Right ventricle myocardium superior (tissue), 1 donor: ENCODE measurements at regions not wholly inside any gene's neighbourhood (a gene's known extent, or its start where the extent isn't known, plus 50 kb on each side); places are given as distances from the start of the nearest gene placed in this dataset.

Experiments used
- ATAC-seq: fragments of 200-7000 bp; cut with Tn5 transposase; one replicate; pipeline ENCODE4 v1.9.1; 2020; ENCODE audit warnings: mild to moderate bottlenecking; ENCODE audit not compliant: poor library complexity
- DNase-seq: peaks from one replicate; pipeline ENCODE4 v3.0.0-alpha.2; 2020
- intact Hi-C: fragments of 100-400 bp; cut with DNase I; formaldehyde crosslinking; loops from one replicate; pipeline ENCODE4 v1.11.2; 2022
- donor health status: DM: no; HTN: yes; CAD: no; lungs with severe emphysema.

DNA sequence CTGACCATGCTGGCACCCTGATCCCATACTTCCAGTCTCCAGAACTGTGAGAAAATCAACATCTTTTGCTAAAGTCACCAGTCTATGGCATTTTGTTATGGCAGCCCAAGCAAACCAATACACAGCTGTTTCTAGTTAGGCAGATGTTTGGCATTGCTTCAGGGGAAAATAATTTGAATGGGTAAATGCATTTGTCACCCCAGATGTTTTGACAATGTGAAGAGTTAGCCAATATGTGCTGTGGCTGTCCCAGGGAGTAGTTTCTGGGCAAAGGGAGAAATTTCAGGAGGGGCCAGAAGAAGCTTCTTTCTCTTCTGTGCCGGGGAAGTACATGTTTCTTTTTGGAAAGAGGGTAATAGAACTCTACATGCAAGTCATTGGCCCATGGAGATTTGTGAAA, 619.0 kb downstream of the SLC4A3 start:
- ATAC-seq (no peak), DNase-seq (no peak)
- intact Hi-C loops = no loop called here

DNA sequence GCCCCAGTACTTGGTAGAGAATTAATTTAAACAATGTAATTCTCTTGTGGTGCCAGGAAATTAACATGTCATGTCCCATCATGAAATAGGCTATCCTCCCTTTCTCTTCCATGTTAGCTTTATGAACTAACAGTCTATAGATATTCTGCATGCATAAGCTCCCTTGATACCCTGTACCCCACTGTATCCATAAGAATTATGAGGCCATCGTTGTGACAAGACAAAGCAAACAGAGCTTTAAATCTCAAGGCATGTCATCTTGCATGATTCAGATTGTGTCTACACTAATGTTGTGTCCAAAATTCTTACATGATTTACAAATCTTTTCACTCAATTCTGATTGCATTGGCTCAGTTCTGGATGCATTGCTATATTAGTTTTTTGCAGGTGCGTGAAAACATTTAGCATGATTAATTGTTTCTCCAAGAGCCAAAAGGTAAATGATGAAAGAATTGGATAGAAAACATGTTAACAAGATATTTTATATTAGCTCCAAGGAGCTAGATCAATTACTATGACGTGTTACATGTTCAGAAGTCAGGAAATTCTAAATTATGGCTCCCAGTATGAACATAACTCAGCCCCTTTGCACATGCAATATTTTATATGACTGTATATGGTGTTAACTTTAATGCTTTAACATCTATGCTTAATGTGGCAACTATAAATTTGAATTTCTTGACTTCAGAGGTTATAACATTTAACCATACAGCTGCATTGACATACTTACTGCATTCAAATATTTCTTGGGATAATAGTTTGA, 620.3 kb downstream of the SLC4A3 start:
- ATAC-seq (no peak), DNase-seq (no peak)
- intact Hi-C loops = no loop called here

DNA sequence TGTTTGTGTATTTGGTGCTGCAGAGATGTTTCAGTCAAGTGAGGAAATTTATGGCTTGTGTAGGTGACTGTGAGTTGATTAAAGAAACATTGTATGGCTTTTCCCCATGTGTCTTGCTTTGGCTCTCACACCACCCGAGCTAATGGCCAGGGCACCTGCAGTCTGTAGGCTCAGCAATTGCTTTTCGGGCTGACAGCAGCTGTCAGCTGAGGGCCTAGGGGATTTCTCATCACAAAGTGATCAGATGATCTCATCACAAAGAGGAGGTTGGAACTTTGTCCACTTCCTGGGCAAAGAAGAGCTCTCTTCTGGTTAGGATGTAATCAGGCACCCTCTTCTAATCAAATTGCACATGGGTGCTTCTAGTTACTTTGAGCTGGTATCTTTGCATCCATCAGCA, 632.2 kb downstream of the SLC4A3 start:
- DNase-seq (no peak), ATAC-seq (no peak)
- intact Hi-C loops = no loop called here

DNA sequence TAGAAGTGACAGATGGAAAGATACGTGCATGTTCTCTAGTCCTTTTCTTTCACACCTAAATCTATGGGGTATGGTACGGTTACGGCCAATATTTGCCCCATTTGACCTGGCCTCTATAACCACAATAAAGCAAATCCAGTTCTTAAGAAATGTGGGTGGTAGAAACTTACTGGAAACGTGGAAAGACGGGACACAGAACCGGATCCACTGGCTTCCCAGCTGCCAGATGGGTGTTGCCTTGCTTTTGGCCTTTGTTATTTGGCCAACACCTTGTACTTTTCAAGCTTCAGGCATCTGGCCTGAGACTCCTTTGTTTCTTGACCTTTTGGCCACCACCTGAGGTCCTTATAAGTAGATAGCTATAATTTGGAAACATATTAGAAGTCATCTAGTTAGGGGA, 635.9 kb downstream of the SLC4A3 start:
- DNase-seq = no peak
- intact Hi-C loops = no loop called here
- ATAC-seq = no peak

DNA sequence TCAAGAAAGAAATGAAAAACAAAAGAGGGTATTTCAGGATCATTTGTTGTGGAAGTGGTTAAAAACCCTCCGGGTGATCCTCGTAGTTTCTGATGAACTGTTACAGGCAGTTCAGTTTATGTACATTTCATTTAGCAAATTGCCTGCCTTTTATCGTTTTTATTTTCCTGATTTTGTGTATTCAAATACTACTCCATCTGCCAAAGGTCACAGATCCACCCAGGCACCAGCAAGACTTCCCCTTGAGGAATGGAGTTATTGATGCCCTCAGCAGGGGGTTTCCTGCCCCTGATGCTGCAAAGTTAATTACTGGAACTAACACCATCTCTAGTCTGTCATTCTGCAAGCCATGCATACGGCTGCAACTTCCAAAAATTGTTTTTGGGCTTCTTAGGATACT, 641.9 kb downstream of the SLC4A3 start:
- intact Hi-C loops = no loop called here
- ATAC-seq (no peak), DNase-seq (no peak)

DNA sequence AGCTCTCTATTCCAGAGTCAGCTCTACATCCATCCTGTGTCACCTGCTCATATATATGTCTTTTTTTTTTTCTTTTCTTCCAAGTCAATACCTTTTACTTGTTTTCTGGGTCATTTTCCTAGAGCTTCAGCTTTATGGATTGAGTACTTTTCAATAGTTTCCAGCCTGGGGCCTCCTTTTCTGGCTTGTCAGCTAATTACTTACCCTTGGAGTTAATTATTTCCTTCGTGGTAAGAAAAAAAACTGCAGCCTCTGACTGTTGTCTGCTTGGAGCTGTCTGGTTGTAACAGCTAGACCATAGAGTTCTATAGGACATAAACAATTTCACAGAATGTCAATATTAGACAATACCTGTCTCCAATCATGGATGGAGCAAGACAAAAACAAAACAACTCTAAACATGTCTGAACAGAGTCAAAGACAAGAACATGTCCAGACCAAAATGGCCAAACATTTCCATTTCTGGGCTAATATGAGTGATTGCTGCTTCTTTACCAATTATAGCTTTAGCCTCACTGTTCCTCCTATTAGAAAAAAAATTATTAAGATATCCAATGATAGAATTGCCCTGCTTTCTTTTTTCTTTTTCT, 643.1 kb downstream of the SLC4A3 start:
- no peak for ATAC-seq
- no peak for DNase-seq
- intact Hi-C loops = no loop called here

DNA sequence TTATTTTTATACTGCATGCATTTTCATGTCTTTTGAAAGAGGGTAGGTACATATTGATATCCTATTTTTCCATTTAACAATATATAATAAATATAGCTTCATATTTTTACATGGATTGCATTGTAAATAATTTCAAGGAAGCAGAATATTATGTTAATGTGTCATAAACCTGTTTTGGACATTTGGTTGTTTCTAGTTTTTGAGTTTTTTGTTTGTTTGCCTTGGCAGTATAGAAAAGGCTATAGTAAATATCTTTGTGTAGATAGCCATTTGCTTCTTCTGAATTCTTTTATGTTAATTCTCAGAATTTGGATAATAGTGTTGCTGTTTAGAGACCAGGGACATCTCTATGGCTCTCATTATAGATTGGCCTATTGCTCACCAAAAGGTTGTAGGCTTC, 645.2 kb downstream of the SLC4A3 start:
- intact Hi-C loops = no loop called here
- DNase-seq = no peak
- no peak for ATAC-seq

DNA sequence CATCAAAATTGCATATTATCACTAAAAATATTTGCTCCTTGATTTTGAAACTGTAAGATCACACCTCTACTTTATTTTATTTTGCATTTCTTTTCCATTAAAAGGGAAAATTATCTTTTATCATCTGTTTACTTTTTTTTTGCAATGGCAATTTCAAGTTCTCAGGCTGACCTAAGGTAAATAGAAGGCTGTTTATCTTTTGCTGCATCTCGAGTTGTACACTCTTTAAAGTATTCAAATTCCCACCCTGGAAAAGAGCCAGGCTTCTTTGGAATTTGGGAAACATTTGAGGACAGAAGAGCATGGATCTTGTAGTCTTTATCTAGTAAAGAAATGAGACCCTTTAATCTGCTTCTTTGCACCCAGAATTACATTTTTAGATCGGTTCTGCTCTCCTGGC, 645.7 kb downstream of the SLC4A3 start:
- ATAC-seq = no peak
- intact Hi-C loops = no loop called here
- DNase-seq = no peak

DNA sequence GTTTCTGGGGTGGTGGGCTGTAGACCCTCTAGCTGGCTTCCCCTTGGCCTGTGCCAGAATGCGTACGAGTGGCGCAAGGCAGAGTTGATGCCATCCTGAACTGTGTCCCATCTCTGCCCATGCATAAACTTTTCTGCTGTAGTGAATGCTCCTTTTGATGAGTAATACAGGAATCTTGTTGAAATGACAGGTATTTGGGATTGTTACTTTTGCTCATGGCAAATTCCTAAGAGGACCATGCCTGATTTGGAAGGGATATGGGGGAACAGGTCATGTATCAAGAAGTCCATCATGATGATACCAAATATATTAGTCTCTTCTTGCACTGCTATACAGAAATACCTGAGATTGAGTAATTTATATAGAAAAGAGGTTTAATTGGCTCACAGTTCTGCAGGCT, 648.0 kb downstream of the SLC4A3 start:
- DNase-seq (no peak), ATAC-seq (no peak)
- intact Hi-C loops = no loop called here

DNA sequence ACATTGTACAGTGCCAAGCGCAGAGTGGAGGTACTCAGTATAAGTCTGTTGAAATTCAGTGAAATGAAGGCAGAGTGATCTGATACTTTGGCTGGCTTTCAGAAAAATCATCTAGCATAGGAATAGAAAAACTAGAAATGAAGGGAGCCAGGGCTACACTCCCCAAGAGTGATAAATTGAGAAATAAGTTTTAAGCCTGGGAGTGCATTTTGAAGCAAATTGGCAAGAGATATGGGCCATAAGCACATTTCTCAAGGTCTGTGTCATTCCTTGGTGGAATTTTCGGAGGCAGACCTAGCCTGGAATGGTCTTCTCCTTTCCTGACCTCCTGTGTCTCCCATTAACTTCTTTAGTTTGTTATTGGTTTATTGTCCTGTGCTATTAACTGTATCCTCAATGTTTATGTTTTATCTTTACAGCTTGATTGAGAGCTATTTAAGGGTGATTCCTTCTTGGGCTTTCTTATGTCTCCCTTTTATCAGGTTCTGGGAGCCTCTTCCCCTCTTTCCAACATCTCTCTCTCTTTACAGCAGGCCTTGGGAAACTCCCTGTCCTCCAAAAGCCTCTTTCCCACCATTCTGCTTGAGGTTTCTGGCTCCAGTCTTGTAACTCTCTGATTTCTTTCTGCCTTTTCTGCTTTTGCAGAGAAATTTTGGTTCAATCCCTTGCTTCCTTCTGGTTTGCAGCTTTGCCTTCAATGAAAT, 649.5 kb downstream of the SLC4A3 start:
- peak; percentile 65 for ATAC-seq
- intact Hi-C loops = no loop called here
- DNase-seq = no peak

DNA sequence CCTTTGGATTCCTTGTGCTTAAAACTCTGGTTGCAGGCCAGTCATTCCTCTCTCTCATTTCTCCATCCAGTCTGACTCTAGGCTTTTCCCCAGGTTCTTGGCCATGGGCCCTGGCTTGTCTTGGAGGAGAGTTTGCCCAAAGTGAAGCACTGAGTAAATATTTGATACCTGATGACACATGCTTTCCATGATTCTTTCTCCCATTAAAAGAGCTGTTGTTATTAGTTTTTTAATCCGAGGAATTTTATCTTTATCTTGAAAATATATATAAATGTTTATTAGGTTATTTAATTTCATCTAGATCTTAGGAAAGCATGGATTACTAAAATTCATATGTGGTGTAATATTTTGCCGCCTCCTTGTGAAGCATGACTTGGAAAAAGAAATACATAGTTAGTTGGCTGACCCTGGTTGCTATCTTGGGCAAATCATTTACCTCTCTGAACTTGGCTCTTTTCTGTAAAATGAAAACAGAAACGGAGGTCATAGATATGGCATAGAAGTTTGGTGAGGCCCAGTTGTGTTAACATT, 650.1 kb downstream of the SLC4A3 start:
- peak; percentile 69 for DNase-seq
- intact Hi-C loops = no loop called here
- peak; percentile 78 for ATAC-seq

DNA sequence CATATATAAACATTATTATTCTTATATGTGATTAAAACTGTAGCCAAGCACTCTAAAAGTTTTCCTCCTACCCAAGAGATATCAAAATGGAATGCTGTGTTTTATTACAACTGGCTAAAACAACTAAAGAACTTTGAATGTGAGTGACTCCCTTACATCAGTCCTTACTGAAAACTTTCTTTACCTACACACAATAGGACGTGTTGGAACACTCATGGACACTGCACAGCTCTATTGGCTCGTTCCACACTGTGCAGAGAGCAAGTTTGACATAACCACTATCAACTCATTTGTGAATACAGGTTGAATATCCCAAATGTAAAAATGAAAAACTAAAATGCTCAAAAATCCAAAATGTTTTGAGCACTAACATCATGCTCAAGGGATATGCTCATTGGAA, 650.6 kb downstream of the SLC4A3 start:
- DNase-seq (no peak), ATAC-seq (no peak)
- intact Hi-C loops = no loop called here

DNA sequence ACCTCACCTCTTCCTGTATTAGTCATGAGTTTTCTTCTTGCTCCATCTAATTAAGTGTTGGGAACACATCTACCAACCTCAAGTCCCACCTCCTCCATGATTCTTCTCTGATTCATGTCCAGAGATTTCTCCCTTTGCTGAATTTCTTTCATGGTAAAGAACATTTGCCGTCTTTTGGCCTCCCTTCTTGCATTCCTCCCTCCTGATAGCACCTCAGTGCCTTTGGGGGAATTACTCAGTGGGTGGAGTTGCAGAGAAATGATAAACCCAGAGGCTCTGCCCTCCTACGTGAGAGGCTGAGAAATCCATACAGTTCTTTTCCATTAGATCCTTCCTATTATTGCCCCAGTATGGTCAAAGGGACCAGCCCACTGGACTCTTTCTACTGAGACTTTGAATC, 651.9 kb downstream of the SLC4A3 start:
- ATAC-seq = no peak
- DNase-seq = no peak
- intact Hi-C loops = no loop called here

DNA sequence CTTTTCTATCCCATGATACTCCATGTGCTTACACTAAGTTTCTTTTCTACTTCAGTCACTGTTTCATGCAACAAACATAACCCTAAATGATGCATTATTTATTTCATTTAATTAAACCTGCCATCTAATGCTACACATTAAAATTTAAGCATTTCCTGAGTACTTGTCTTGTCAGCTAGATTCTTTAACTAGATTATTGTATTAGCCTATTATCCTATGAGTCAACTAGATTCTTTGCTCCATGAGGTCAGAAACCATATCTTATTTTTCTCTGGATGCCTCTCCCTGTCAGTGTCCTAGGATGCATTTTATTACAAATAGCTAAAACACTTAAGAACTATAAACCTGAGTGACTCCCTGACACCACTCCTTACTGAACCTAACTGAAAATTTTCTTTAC, 652.4 kb downstream of the SLC4A3 start:
- DNase-seq (no peak), ATAC-seq (no peak)
- intact Hi-C loops = no loop called here

DNA sequence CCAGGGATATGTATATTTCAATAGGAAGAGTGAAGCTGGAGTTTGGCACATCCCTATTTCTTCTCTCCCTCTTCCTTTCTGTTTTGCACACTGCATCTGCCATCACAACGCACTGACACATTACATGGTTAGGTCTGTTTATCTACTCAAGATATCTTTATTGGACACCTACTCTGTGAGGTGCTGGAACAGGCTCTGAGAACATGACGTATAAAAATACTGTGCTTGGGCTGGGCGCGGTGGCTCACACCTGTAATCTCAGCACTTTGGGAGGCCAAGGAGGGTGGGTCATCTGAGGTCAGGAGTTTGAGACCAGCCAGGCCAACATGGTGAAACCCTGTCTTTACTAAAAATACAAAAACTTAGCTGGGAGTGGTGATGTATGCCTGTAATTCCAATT, 653.3 kb downstream of the SLC4A3 start:
- intact Hi-C loops = no loop called here
- ATAC-seq (no peak), DNase-seq (no peak)

DNA sequence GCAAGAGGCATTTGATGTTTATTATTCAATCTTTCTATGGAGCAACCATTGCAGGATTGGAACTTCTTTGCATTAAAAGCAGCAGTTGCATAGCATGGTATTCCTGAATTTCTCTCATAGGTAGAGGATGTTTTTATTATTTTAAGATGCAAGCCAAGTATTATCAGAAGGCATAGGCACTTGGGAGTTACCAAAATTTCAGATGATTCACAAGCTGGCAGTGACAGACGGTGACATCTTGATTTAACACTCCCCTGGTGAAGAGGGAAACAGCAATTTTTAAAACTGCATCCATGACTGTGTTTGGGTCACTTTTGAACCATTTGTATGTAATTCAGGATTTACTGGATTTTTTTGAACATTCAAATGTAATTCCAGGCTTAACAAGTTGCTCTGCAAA, 654.3 kb downstream of the SLC4A3 start:
- intact Hi-C loops = no loop called here

DNA sequence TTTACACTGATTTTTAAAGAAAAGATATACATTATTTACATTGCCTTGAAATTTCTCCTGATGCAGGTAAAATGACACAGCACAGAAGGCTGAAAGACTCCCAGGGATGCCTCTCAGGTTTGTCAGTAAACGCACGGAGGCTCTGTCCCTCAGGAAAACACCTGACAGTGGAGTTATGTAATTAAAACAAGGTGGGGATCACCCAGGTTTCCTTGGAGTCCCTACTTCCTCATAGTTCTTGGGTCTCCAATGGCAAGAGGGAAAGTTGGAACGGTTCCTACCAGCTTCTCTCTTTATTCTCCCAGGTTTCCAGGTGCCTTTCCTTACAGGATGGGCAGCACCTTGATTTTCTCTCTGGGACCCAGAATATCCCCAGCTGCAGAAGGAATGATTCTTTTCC, 654.8 kb downstream of the SLC4A3 start:
- intact Hi-C loops = no loop called here
- DNase-seq (no peak), ATAC-seq (no peak)

More for the DNA sequence above, 654.3 kb downstream of the SLC4A3 start:
- DNase-seq = no peak
- ATAC-seq = no peak

DNA sequence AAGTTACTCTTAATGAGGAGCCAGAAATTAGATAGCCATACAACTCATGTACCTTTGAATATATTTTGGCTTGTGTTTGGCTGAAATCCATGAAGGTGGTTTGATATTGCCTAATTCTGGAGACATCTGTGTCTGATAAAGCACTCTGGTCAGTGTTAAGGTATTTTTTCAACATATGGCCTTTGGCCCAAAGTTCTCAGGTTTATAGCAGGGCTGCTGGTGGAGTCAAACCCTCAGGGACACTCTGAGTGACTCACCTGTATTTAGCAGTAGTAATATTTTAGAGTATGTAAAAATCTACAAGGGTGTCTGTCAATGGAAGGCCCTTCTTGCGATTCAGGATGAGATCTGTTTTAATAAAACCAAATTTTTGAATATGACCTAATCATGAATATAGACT, 666.5 kb downstream of the SLC4A3 start:
- no peak for DNase-seq
- intact Hi-C loops = no loop called here
- ATAC-seq = no peak

DNA sequence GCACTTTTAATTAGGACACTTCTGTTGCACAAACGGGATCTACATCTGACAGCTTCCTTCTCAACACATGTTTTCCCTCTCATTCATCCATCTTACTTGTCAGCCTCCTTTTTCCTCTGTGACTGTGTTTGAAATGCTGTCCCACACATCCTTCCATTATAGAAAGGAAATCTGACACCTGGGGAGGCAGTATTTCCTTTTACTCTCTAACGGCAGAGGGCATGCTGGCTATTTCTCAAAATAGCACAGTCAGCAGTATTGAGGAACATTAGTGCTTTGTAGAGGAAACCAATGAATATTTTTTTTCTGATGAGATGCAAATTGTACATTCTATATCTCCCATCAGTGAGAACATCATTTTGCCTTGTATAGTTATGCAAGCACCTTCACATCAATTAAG, 668.7 kb downstream of the SLC4A3 start:
- intact Hi-C loops = no loop called here
- no peak for ATAC-seq
- DNase-seq = no peak

DNA sequence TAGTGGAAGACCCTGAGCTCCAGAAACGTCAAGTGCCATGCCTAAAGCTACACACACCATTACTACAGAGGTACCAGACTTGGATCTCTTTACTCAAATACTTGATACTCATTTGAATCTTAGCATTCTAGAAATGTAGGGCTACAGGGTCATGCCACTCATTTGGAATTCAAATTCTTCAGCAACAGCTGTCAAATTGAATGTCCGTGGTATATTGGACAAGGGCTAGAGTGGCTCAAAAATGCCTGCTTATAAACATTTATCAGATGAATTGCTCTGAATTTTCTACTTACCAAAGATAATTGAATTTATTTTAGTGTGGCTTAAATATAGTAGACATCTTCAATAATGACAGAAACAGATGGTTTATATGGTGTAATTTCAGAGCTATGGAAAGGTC, 669.7 kb downstream of the SLC4A3 start:
- intact Hi-C loops = no loop called here
- DNase-seq = no peak
- no peak for ATAC-seq
